Upper lobe of right lung (tissue), 1 donor: ENCODE measurements at regions not wholly inside any gene's neighbourhood (a gene's known extent, or its start where the extent isn't known, plus 50 kb on each side); places are given as distances from the start of the nearest gene placed in this dataset.

Experiments used
- ATAC-seq: fragments of 200-7000 bp; cut with Tn5 transposase; one replicate; pipeline ENCODE4 v1.9.1; 2020; ENCODE audit warnings: mild to moderate bottlenecking, moderate library complexity
- DNase-seq: peaks from one replicate; pipeline ENCODE4 v3.0.0-alpha.2; 2020
- H3K27ac ChIP-seq: fragments of 200-600 bp; one replicate; pipeline ENCODE4 v1.8.0; 2022
- H3K27me3 ChIP-seq: fragments of 200-600 bp; one replicate; pipeline ENCODE4 v1.8.0; 2022; ENCODE audit warnings: mild to moderate bottlenecking
- H3K36me3 ChIP-seq: fragments of 200-600 bp; one replicate; pipeline ENCODE4 v1.8.0; 2022
- H3K4me1 ChIP-seq: fragments of 200-600 bp; one replicate; pipeline ENCODE4 v1.8.0; 2022
- H3K4me3 ChIP-seq: fragments of 200-600 bp; one replicate; pipeline ENCODE4 v1.8.0; 2022; ENCODE audit warnings: mild to moderate bottlenecking
- H3K9me3 ChIP-seq: fragments of 200-600 bp; one replicate; pipeline ENCODE4 v1.8.0; 2022
- CTCF ChIP-seq: fragments of 200-600 bp; IDR thresholded peaks from one replicate; pipeline ENCODE4 v1.8.0; 2022; ENCODE audit warnings: antibody characterized with exemption
- intact Hi-C: fragments of 100-400 bp; cut with DNase I; formaldehyde crosslinking; loops from one replicate; pipeline ENCODE4 v1.11.0; 2022
- donor health status: DM: no; HTN: yes; CAD: no; lungs with severe emphysema.

- no peak overlapping the region for H3K27ac ChIP-seq
- H3K36me3 ChIP-seq, result no peaks in the 10 kb centered on the region
- no peak for DNase-seq
- ATAC-seq, result no peak
- intact Hi-C loops, result no loop called here
- no peaks in the 10 kb centered on the region for H3K9me3 ChIP-seq
- H3K4me1 ChIP-seq, result peaks cover 5% of the 10 kb centered on the region
- H3K27me3 ChIP-seq, result no peaks in the 10 kb centered on the region
- H3K4me3 ChIP-seq, result no peak overlapping the region
- TF ChIP-seq CTCF, result no peak
Measured at GRCh38 chr15:62456011-62456920, 291.2 kb upstream of the C2CD4B start.

- no peaks in the 10 kb centered on the region for H3K9me3 ChIP-seq
- DNase-seq (no peak), ATAC-seq (no peak)
- H3K27ac ChIP-seq, result no peak overlapping the region
- H3K4me1 ChIP-seq, result peaks cover 5% of the 10 kb centered on the region
- no peaks in the 10 kb centered on the region for H3K27me3 ChIP-seq
- intact Hi-C loops, result no loop called here
- H3K4me3 ChIP-seq, result no peak overlapping the region
- no peaks in the 10 kb centered on the region for H3K36me3 ChIP-seq
- no peak for TF ChIP-seq CTCF
Measured at GRCh38 chr15:62457100-62457499, 292.0 kb upstream of the C2CD4B start.

- Histone ChIP-seq H3K36me3 (no peaks in the 10 kb centered on the region), H3K27me3 (no peaks in the 10 kb centered on the region), H3K4me3 (no peak overlapping the region), H3K4me1 (no peaks in the 10 kb centered on the region), H3K9me3 (no peaks in the 10 kb centered on the region), H3K27ac (no peak overlapping the region)
- no peak for TF ChIP-seq CTCF
- DNase-seq (no peak), ATAC-seq (no peak)
- intact Hi-C loops, result no loop called here
Measured at GRCh38 chr15:62459875-62460274, 294.8 kb upstream of the C2CD4B start.

GRCh38 chr15:62462268-62462667 lies 297.2 kb upstream of the C2CD4B start:
- Histone ChIP-seq H3K36me3 (no peaks in the 10 kb centered on the region), H3K4me1 (no peaks in the 10 kb centered on the region), H3K4me3 (no peak overlapping the region), H3K27ac (no peak overlapping the region), H3K9me3 (no peaks in the 10 kb centered on the region), H3K27me3 (no peaks in the 10 kb centered on the region)
- intact Hi-C loops, result no loop called here
- DNase-seq (no peak), ATAC-seq (no peak)
- TF ChIP-seq CTCF, result no peak

- intact Hi-C loops, result no loop called here
- no peak overlapping the region for H3K27ac ChIP-seq
Measured at GRCh38 chr15:62462721-62463120, 297.6 kb upstream of the C2CD4B start.

More at GRCh38 chr15:62462721-62463120, 297.6 kb upstream of the C2CD4B start:
- Histone ChIP-seq H3K4me1 (no peaks in the 10 kb centered on the region), H3K4me3 (no peak overlapping the region), H3K36me3 (no peaks in the 10 kb centered on the region), H3K27me3 (no peaks in the 10 kb centered on the region), H3K9me3 (no peaks in the 10 kb centered on the region)
- DNase-seq (no peak), ATAC-seq (no peak)
- no peak for TF ChIP-seq CTCF
